ENCODE measurements at regions not wholly inside any gene's neighbourhood (a gene's known extent, or its start where the extent isn't known, plus 50 kb on each side); places are given as distances from the start of the nearest gene placed in this dataset.

DNA sequence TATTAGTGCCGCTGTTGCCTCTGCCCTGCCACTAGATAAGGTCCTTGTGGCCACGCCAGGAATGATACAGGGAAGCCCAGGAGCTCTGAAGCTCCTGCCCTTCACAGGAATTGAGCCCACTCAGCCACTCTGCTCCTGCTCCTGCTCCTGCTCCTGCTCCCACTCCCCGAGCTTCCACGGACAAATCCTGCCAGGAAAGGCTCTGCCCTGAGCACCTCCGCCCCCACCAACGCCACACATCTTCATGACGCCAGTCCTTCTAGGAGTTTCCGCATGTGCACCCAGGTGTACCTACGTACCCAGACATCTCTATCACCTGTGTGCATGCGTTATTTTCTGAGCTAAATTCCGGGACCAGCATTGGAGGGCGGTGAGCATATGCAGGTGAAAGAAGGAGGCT lies 369.1 kb downstream of the C16orf95 start:
- TF ChIP-seq POLR2A (IDR thresholded peaks at IDR 0.05), result no peak
- TF ChIP-seq, protein P1, sequence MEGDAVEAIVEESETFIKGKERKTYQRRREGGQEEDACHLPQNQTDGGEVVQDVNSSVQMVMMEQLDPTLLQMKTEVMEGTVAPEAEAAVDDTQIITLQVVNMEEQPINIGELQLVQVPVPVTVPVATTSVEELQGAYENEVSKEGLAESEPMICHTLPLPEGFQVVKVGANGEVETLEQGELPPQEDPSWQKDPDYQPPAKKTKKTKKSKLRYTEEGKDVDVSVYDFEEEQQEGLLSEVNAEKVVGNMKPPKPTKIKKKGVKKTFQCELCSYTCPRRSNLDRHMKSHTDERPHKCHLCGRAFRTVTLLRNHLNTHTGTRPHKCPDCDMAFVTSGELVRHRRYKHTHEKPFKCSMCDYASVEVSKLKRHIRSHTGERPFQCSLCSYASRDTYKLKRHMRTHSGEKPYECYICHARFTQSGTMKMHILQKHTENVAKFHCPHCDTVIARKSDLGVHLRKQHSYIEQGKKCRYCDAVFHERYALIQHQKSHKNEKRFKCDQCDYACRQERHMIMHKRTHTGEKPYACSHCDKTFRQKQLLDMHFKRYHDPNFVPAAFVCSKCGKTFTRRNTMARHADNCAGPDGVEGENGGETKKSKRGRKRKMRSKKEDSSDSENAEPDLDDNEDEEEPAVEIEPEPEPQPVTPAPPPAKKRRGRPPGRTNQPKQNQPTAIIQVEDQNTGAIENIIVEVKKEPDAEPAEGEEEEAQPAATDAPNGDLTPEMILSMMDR (IDR thresholded peaks at IDR 0.05), result no peak

Data from ovary (tissue), 3 donors.